ENCODE measurements at regions not wholly inside any gene's neighbourhood (a gene's known extent, or its start where the extent isn't known, plus 50 kb on each side); places are given as distances from the start of the nearest gene placed in this dataset.

DNA sequence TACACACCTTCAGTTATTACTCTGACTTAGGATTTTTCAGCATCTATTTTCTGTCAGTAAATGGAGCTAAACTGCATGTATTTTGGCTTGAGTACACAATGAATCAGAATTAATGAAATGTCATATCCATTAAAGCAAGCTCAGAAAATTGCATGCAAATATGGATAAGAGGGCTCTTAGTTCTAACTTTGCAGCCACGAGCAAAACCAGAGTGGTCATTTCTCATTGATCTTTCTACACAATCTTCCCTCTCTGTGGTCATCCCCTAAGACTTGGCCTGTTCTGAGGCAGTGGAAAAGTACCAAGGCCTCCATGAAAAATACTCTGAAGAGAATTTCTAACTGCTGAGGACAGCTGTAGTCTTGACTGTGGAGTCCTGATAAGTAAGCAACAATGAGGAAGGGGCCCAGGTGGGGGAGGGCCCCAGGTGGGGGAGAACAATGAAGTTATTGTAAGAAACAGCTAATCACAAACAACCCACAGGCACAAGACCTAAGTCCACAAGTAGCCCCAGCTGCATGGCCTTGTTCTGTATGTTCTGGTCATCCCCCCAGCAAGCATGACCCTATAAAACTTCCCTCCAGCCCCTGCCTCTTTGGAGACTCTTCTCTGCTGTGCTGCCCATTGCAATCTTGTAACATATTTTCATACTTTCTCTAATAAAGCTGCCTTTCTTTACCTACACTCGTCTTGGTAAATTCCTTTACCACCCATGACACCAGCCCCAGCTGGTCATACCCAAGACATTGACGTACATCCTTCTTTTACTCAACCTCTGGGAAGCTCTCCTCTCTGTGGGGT is 230.3 kb downstream of the TDRD15 start:
- 1% methylated on average over 3 of the region's 3 CpGs for WGBS (ENCODE audit: missing lambda C conversion rate)
- FAIRE-seq: no peak
- CTCF ChIA-PET: interaction anchor here (0.7 kb wide), 1 partner anchor 10 kb away, joined by 3 read pairs; no protein-coding TSS in a partner anchor

DNA sequence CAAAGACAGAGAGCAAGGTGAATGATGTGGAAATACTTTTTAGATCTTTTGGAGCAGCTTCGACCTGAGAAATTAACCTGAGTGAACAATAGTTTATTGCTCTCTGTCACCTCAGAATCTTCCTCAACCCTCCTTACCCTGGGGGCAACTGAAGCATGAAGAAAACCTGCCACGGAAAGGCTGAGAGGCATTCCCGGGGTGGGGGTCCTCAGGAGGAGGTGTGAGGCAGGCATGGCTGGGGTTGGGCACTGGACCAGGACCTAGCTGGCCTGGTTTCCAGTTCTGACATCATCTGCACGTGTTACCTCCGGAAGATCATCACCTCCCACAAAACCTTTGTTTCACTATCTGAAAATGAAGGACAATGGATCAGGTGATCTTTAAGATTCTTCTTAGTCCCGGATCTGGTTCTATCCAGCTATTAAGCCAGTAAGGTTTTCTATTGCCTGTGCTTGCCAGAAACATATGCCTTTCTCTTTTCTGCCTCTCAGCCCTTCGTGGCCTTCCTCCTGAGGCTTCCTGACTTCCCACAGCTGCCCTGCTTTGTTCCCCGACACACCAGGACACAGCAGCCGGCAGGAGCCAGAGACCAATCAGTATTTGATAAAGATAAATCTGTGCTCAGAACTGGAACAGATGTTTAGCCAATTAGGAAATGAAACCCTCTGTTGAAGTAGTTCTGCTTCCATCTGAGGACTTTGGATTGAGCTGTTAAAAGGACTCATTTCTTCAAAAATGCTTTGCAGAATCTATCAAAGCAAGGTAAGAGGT is 232.5 kb downstream of the TDRD15 start:
- H3K27ac ChIP-seq: no peak overlapping the region
- 1% methylated on average over 9 of the region's 9 CpGs for WGBS (ENCODE audit: missing lambda C conversion rate)
- no peaks in the 10 kb centered on the region for H3K4me1 ChIP-seq
- ChIA-PET CTCF (no interaction called here), POLR2A (no interaction called here)
- no peaks in the 10 kb centered on the region for H3K9me3 ChIP-seq
- ATAC-seq (no peak), FAIRE-seq (no peak), DNase-seq (ENCODE audit: low read depth in 1 of 2, low spot score in 1 of 2) (no peak)
- H3K4me2 ChIP-seq: no peak overlapping the region
- no peak overlapping the region for H3K4me3 ChIP-seq
- TF ChIP-seq SMC3 (IDR thresholded peaks at IDR 0.05) (no peak), ZFP36 (IDR thresholded peaks at IDR 0.05; ENCODE audit: borderline replicate concordance, partially characterized antibody) (no peak), CBX2 (IDR thresholded peaks at IDR 0.05; ENCODE audit: borderline replicate concordance, low read depth) (no peak), MAZ (IDR thresholded peaks at IDR 0.05; ENCODE audit: borderline replicate concordance, low read depth, low read length) (no peak), HOXB5 (CRISPR knock-in tag; IDR thresholded peaks at IDR 0.05) (no peak), RFX5 (IDR thresholded peaks at IDR 0.05) (no peak), JUNB (IDR thresholded peaks at IDR 0.05) (no peak), CEBPB (IDR thresholded peaks at IDR 0.05) (no peak), EP300 (IDR thresholded peaks at IDR 0.05) (no peak), NFE2L2 (conservative IDR thresholded peaks at IDR 0.05; ENCODE audit: low read length) (no peak), BHLHE40 (IDR thresholded peaks at IDR 0.05; ENCODE audit: low read depth, low read length) (no peak)
- TF ChIP-seq, protein P1, sequence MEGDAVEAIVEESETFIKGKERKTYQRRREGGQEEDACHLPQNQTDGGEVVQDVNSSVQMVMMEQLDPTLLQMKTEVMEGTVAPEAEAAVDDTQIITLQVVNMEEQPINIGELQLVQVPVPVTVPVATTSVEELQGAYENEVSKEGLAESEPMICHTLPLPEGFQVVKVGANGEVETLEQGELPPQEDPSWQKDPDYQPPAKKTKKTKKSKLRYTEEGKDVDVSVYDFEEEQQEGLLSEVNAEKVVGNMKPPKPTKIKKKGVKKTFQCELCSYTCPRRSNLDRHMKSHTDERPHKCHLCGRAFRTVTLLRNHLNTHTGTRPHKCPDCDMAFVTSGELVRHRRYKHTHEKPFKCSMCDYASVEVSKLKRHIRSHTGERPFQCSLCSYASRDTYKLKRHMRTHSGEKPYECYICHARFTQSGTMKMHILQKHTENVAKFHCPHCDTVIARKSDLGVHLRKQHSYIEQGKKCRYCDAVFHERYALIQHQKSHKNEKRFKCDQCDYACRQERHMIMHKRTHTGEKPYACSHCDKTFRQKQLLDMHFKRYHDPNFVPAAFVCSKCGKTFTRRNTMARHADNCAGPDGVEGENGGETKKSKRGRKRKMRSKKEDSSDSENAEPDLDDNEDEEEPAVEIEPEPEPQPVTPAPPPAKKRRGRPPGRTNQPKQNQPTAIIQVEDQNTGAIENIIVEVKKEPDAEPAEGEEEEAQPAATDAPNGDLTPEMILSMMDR (IDR thresholded peaks at IDR 0.05): no peak
- TF ChIP-seq, protein P2, sequence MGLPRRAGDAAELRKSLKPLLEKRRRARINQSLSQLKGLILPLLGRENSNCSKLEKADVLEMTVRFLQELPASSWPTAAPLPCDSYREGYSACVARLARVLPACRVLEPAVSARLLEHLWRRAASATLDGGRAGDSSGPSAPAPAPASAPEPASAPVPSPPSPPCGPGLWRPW (IDR thresholded peaks at IDR 0.05): no peak

More for the DNA sequence above, 230.3 kb downstream of the TDRD15 start:
- POLR2A ChIA-PET: no interaction called here
- TF ChIP-seq PHF8 (IDR thresholded peaks at IDR 0.05; ENCODE audit: borderline replicate concordance, low read depth): no peak
- no peak for TF ChIP-seq EHF (CRISPR knock-in tag; IDR thresholded peaks at IDR 0.05)
- no peak for TF ChIP-seq NPAS2 (CRISPR knock-in tag; IDR thresholded peaks at IDR 0.05; ENCODE audit: borderline replicate concordance)
- TF ChIP-seq SMC3 (IDR thresholded peaks at IDR 0.05): no peak
- TF ChIP-seq RFX5 (IDR thresholded peaks at IDR 0.05): no peak
- no peak for TF ChIP-seq SREBF2 (IDR thresholded peaks at IDR 0.05)
- TF ChIP-seq, protein P3, sequence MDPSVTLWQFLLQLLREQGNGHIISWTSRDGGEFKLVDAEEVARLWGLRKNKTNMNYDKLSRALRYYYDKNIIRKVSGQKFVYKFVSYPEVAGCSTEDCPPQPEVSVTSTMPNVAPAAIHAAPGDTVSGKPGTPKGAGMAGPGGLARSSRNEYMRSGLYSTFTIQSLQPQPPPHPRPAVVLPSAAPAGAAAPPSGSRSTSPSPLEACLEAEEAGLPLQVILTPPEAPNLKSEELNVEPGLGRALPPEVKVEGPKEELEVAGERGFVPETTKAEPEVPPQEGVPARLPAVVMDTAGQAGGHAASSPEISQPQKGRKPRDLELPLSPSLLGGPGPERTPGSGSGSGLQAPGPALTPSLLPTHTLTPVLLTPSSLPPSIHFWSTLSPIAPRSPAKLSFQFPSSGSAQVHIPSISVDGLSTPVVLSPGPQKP (IDR thresholded peaks at IDR 0.05; ENCODE audit: low read depth, low read length): no peak
- TF ChIP-seq RNF2 (IDR thresholded peaks at IDR 0.05; ENCODE audit: borderline replicate concordance, low read depth): no peak
- no peak for TF ChIP-seq FOSB (CRISPR knock-in tag; IDR thresholded peaks at IDR 0.05)
- no peak for TF ChIP-seq ZSCAN20 (CRISPR knock-in tag; IDR thresholded peaks at IDR 0.05)
- no peak overlapping the region for H3K27ac ChIP-seq
- ATAC-seq: no peak
- no peak overlapping the region for H3K4me3 ChIP-seq
- no peak for DNase-seq (ENCODE audit: low read depth in 1 of 2, low spot score in 1 of 2)
- H3K4me1 ChIP-seq: no peaks in the 10 kb centered on the region
- H3K9me3 ChIP-seq: no peaks in the 10 kb centered on the region
- H3K4me2 ChIP-seq: no peak overlapping the region
